ENCODE measurements at regions not wholly inside any gene's neighbourhood (a gene's known extent, or its start where the extent isn't known, plus 50 kb on each side); places are given as distances from the start of the nearest gene placed in this dataset.
"Not testable (repeated sequence)": the region's sequence is repeated elsewhere in the genome, so short reads cannot be mapped to it uniquely, and the experiment has no call there.

- TF ChIP-seq TAF1 (IDR thresholded peaks at IDR 0.05; ENCODE audit: low read depth, low read length) (no peak), SPI1 (IDR thresholded peaks at IDR 0.05; ENCODE audit: low read depth, low read length) (no peak), POLR2AphosphoS5 (IDR thresholded peaks at IDR 0.05; ENCODE audit: low read depth, low read length) (no peak), PAX5 (IDR thresholded peaks at IDR 0.05; ENCODE audit: insufficient read depth, low read length, severe bottlenecking) (no peak), POU2F2 (IDR thresholded peaks at IDR 0.05; ENCODE audit: low read depth, low read length) (no peak), POLR2A (IDR thresholded peaks at IDR 0.05; ENCODE audit: low read depth, low read length) (no peak)
- no peak for FAIRE-seq
- no peak for DNase-seq (ENCODE audit: insufficient read length, low spot score)
Measured at GRCh38 chr2:235416858-235417499, 76.9 kb upstream of the AGAP1 start.

- FAIRE-seq, result no peak
- DNase-seq (ENCODE audit: insufficient read length, low spot score), result no peak
- TF ChIP-seq PAX5 (IDR thresholded peaks at IDR 0.05; ENCODE audit: insufficient read depth, low read length, severe bottlenecking) (no peak), POLR2AphosphoS5 (IDR thresholded peaks at IDR 0.05; ENCODE audit: low read depth, low read length) (no peak), POLR2A (IDR thresholded peaks at IDR 0.05; ENCODE audit: low read depth, low read length) (no peak), TAF1 (IDR thresholded peaks at IDR 0.05; ENCODE audit: low read depth, low read length) (no peak), SPI1 (IDR thresholded peaks at IDR 0.05; ENCODE audit: low read depth, low read length) (no peak)
Measured at GRCh38 chr2:235418918-235419317, 74.9 kb upstream of the AGAP1 start.

DNA sequence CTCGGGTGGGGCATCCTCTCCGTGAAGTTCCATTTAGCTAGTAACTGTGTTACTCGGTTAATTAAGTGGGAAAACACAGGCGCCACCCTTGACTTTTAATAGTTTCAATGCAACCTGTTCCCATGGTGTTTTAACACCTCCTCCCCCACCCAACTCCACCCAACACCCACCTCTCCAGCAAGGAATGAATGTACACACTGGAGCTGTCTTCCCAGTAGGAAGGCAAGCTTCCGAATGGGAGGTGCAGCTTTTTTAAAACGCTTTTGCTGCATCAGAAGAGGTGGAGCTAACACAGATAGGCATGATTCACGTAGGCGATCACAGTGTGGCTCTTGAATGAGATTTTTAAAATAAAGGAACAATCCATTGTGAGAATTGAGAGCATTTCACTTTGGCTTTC lies 73.8 kb upstream of the AGAP1 start:
- TF ChIP-seq POU2F2 (IDR thresholded peaks at IDR 0.05; ENCODE audit: low read depth, low read length), result no peak
- no peak for TF ChIP-seq PAX5 (IDR thresholded peaks at IDR 0.05; ENCODE audit: insufficient read depth, low read length, severe bottlenecking)
- TF ChIP-seq TAF1 (IDR thresholded peaks at IDR 0.05; ENCODE audit: low read depth, low read length), result no peak
- TF ChIP-seq POLR2AphosphoS5 (IDR thresholded peaks at IDR 0.05; ENCODE audit: low read depth, low read length), result no peak
- TF ChIP-seq POLR2A (IDR thresholded peaks at IDR 0.05; ENCODE audit: low read depth, low read length), result no peak
- TF ChIP-seq SPI1 (IDR thresholded peaks at IDR 0.05; ENCODE audit: low read depth, low read length), result no peak
- FAIRE-seq (no peak), DNase-seq (ENCODE audit: insufficient read length, low spot score) (no peak)

DNA sequence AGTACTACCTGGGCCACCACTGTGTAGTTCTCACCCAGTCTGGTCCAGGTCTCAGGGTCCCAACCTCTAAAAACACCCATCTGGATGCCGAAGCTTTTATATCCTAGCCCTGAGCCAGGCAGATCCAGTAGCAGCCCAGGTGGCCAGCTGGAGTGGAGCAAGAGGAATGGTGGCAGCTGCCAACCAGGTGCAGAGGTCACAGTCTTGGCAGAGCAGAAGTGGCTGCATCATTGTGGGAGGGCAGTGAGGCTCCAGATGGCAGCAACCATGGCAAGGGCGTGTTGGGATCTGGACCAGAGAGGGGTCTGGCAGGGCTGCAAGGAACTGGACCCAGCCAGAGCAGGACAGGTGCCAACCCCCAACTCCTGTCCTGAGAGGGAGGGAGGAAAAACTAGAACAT lies 72.2 kb upstream of the AGAP1 start:
- DNase-seq (ENCODE audit: insufficient read length, low spot score), result no peak
- TF ChIP-seq SPI1 (IDR thresholded peaks at IDR 0.05; ENCODE audit: low read depth, low read length) (no peak), PAX5 (IDR thresholded peaks at IDR 0.05; ENCODE audit: insufficient read depth, low read length, severe bottlenecking) (no peak)
- FAIRE-seq, result no peak

GRCh38 chr2:235430366-235431083 lies 63.3 kb upstream of the AGAP1 start:
- FAIRE-seq, result no peak

DNA sequence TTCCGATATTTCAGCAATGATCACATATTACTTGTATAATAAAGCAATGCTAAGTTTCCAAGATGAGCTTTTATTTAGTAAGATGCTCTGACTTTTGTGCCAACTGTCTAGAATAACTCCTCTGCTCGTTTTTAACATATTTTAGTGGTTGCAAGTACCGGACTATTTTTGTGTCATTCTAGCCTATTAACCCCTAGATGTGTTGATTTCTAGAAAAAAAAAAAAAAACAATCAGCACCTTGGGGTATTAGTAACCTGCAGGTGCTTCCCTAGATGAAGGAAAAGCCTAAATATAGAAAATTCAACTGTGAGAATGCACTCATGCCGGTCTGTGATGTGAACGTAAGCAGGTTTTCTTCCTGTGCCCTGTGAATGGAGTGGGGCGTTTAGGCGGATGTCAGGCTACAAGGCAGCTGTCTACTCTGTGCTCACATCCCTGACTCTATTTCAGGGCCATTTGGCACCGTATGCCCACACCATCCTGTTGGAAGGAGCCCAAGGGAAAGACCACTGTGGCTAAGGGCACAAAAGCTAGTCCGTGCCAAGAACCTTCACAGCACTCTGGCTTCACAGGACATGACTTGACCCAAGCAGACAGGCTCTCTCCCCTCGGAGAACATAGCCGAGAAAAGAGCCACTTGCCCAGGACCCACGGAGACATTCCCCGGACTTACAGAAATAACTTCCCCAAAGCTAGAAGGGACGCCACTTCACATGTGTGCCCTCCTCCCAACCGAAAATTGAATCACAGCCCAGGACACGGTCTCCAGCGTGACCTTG lies 60.9 kb upstream of the AGAP1 start:
- DNase-seq (ENCODE audit: insufficient read length, low spot score), result no peak
- no peak for FAIRE-seq
- TF ChIP-seq PAX5 (IDR thresholded peaks at IDR 0.05; ENCODE audit: insufficient read depth, low read length, severe bottlenecking) (no peak), POLR2AphosphoS5 (IDR thresholded peaks at IDR 0.05; ENCODE audit: low read depth, low read length) (no peak), POU2F2 (IDR thresholded peaks at IDR 0.05; ENCODE audit: low read depth, low read length) (no peak), POLR2A (IDR thresholded peaks at IDR 0.05; ENCODE audit: low read depth, low read length) (no peak), TAF1 (IDR thresholded peaks at IDR 0.05; ENCODE audit: low read depth, low read length) (no peak), SPI1 (IDR thresholded peaks at IDR 0.05; ENCODE audit: low read depth, low read length) (no peak)

More at GRCh38 chr2:235430366-235431083, 63.3 kb upstream of the AGAP1 start:
- TF ChIP-seq POLR2AphosphoS5 (IDR thresholded peaks at IDR 0.05; ENCODE audit: low read depth, low read length), result no peak
- no peak for TF ChIP-seq TAF1 (IDR thresholded peaks at IDR 0.05; ENCODE audit: low read depth, low read length)
- no peak for TF ChIP-seq PAX5 (IDR thresholded peaks at IDR 0.05; ENCODE audit: insufficient read depth, low read length, severe bottlenecking)
- no peak for TF ChIP-seq POU2F2 (IDR thresholded peaks at IDR 0.05; ENCODE audit: low read depth, low read length)
- TF ChIP-seq POLR2A (IDR thresholded peaks at IDR 0.05; ENCODE audit: low read depth, low read length), result no peak
- DNase-seq (ENCODE audit: insufficient read length, low spot score), result no peak

DNA sequence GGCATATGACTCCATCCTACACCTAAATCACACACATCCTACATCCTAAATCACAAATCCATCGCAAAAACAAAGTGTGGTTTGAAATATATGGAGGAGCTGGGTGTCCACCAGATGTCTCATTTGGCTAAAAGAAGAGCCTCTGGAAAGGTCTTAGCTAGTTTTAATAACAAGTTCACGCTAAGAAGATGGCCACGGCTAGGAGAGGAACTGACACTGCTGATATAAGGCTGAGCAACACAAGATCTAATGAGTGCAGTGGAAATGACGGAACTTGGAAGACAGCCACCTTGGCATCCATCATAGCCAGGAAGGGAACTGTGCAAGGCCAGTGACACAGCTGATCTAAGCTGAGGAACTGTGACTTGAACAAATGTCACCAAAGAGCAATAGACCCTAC lies 60.0 kb upstream of the AGAP1 start:
- DNase-seq (ENCODE audit: insufficient read length, low spot score), result no peak
- FAIRE-seq, result no peak
- TF ChIP-seq PAX5 (IDR thresholded peaks at IDR 0.05; ENCODE audit: insufficient read depth, low read length, severe bottlenecking) (no peak), POLR2AphosphoS5 (IDR thresholded peaks at IDR 0.05; ENCODE audit: low read depth, low read length) (no peak), POU2F2 (IDR thresholded peaks at IDR 0.05; ENCODE audit: low read depth, low read length) (no peak), SPI1 (IDR thresholded peaks at IDR 0.05; ENCODE audit: low read depth, low read length) (no peak)

DNA sequence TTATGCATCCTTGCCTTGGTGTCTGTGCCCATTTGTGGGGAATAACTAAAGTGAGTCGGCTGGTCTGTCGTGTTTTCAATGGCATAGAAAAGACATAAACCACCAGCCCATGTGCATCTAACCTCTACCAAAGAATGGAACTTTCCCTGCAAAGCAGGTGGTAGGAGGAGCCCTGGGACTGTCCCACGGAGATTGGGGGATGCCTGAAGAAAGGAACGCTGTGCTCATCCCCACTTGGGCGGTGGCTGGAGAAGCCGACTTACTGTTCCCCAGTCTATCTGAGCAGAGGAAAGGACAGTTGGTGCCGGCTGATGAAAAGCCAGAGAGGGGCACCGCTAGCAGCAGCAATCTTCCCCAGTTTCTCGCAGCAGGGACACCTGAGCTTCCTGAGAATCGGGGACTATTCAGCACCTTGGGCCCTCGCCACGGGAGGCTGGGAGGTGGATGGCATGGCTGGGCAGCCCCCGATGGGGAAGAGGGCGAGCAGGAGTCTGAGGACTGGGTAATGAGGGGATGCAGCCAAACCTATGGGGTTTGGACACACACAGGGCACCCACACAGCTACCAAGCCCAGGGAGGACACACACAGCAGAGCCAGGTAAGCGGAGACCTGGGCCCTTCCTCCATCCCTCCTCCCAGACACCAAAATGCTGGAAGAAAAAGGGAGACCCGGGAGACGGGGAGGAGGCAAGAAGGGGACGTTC lies 53.7 kb upstream of the AGAP1 start:
- FAIRE-seq (no peak), DNase-seq (ENCODE audit: insufficient read length, low spot score) (no peak)
- TF ChIP-seq POLR2A (IDR thresholded peaks at IDR 0.05; ENCODE audit: low read depth, low read length), result no peak
- TF ChIP-seq POLR2AphosphoS5 (IDR thresholded peaks at IDR 0.05; ENCODE audit: low read depth, low read length), result no peak
- no peak for TF ChIP-seq POU2F2 (IDR thresholded peaks at IDR 0.05; ENCODE audit: low read depth, low read length)
- TF ChIP-seq PAX5 (IDR thresholded peaks at IDR 0.05; ENCODE audit: insufficient read depth, low read length, severe bottlenecking), result no peak
- no peak for TF ChIP-seq SPI1 (IDR thresholded peaks at IDR 0.05; ENCODE audit: low read depth, low read length)
- no peak for TF ChIP-seq TAF1 (IDR thresholded peaks at IDR 0.05; ENCODE audit: low read depth, low read length)

GRCh38 chr2:235443580-235443979 lies 50.3 kb upstream of the AGAP1 start:
- not testable (repeated sequence) for DNase-seq (ENCODE audit: insufficient read length, low spot score); FAIRE-seq

All from GM12891 (cell line).